K562 (cell line): ENCODE measurements at regions not wholly inside any gene's neighbourhood (a gene's known extent, or its start where the extent isn't known, plus 50 kb on each side); places are given as distances from the start of the nearest gene placed in this dataset.

Source experiments
- CEBPB ChIP-seq: fragments of 450-650 bp; IDR thresholded peaks from 2 replicates; pipeline ENCODE4 v1.6.1; 2016; ENCODE audit warnings: missing genetic modification characterization, missing compliant biosample characterization
- GABPA ChIP-seq: fragments of 200-800 bp; sonication (Bioruptor generic); conservative IDR thresholded peaks from 2 replicates; pipeline ENCODE4 v1.6.1; 2016; ENCODE audit warnings: low read depth, missing genetic modification characterization, missing compliant biosample characterization
- MYC ChIP-seq, 2 experiments: fragments of 250-450 bp in 1 of 2; sonication (Bioruptor Pico) in 1 of 2; IDR thresholded peaks; 2 replicates each; pipeline versions ENCODE4 v1.5.1 to v1.6.1; 2012 to 2021; ENCODE audit warnings: low read depth in 2 of 2, borderline replicate concordance in 1 of 2, improper control_type of control experiment in 1 of 2, low read length in 1 of 2, mild to moderate bottlenecking in 1 of 2, moderate library complexity in 1 of 2
- NCOA1 ChIP-seq: fragments of 450-650 bp; IDR thresholded peaks from 2 replicates; pipeline ENCODE4 v1.6.1; 2016; ENCODE audit warnings: low read depth
- SPI1 ChIP-seq: IDR thresholded peaks from 2 replicates; pipeline ENCODE4 v1.6.1; 2011; ENCODE audit warnings: low read depth, low read length, control low read depth, borderline replicate concordance
- TF ChIP-seq, protein P1 (sequence below), 3 experiments: IDR thresholded peaks in 2 of 3; conservative IDR thresholded peaks in 1 of 3; 2 replicates each; pipeline ENCODE4 v1.5.1; 2011 to 2012; ENCODE audit warnings: low read length in 3 of 3, mild to moderate bottlenecking in 3 of 3, control low read depth in 2 of 3, improper control_type of control experiment in 1 of 3, inconsistent platforms in 1 of 3, low read depth in 1 of 3, mixed read lengths in 1 of 3, moderate library complexity in 1 of 3; ENCODE audit not compliant: insufficient read depth in 2 of 3

DNA sequence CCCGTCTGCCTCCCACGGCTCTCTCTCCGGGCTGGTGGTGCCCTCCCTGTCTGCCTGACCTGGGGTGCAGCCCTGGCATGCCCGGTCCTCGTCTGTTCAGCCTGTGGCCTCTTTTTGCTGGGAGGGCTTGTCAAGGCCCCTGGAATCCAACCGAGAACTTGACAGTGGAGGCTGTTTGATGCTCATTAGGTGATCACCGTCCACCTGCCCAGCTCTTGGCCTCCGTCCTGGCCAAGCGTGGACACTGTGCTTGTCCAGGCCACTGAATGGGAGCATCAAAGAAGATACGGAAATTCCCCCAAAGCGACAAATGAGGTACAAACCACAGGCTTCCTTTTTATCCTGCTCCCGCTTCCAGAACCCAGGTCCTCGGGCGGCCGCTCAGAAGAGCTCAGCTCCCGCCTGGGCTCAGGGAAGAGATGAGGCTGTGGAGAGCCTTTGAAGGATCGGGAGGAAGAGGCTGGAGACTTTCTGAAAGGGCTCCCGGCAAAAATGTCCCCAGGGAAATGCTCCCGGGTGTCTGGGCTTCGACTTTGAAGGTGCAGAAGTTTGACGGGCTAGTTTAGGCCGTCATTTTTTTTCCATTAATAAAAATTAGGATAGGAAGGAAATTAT is 1273.9 kb downstream of the BRD1 start:
- TF ChIP-seq NCOA1 = no peak
- TF ChIP-seq SPI1 = no peak
- no peak for TF ChIP-seq MYC (IDR thresholded peaks at IDR 0.05; ENCODE audit: low read depth, low read length)
- no peak for TF ChIP-seq MYC (CRISPR knock-in tag; IDR thresholded peaks at IDR 0.05; ENCODE audit: borderline replicate concordance, low read depth)
- TF ChIP-seq GABPA = no peak
- TF ChIP-seq, protein P1, sequence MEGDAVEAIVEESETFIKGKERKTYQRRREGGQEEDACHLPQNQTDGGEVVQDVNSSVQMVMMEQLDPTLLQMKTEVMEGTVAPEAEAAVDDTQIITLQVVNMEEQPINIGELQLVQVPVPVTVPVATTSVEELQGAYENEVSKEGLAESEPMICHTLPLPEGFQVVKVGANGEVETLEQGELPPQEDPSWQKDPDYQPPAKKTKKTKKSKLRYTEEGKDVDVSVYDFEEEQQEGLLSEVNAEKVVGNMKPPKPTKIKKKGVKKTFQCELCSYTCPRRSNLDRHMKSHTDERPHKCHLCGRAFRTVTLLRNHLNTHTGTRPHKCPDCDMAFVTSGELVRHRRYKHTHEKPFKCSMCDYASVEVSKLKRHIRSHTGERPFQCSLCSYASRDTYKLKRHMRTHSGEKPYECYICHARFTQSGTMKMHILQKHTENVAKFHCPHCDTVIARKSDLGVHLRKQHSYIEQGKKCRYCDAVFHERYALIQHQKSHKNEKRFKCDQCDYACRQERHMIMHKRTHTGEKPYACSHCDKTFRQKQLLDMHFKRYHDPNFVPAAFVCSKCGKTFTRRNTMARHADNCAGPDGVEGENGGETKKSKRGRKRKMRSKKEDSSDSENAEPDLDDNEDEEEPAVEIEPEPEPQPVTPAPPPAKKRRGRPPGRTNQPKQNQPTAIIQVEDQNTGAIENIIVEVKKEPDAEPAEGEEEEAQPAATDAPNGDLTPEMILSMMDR (IDR thresholded peaks at IDR 0.05 in 2 of 3, conservative IDR thresholded peaks at IDR 0.05 in 1 of 3; ENCODE audit: insufficient read depth in 2 of 3, low read depth in 1 of 3, low read length in 3 of 3) = no peak
- no peak for TF ChIP-seq CEBPB
